Activated CD4-positive, alpha-beta T cell treated with anti-CD3 and anti-CD28 coated beads, Interleukin-10, Interleukin-2, amounts not matched to agents 100 ng/mL and 50 ng/mL, durations not matched to agents 16 hours and 8 hours (primary cell): ENCODE measurements at regions not wholly inside any gene's neighbourhood (a gene's known extent, or its start where the extent isn't known, plus 50 kb on each side); places are given as distances from the start of the nearest gene placed in this dataset.

ENCODE experiments used
- DNase-seq: peaks from one replicate; pipeline ENCODE4 v3.0.0-alpha.2; 2020

GRCh38 chr6:129967427-129967826 is 51.0 kb upstream of the L3MBTL3 start:
- DNase-seq: no peak

GRCh38 chr6:129966125-129966524 is 52.3 kb upstream of the L3MBTL3 start:
- DNase-seq: no peak

- DNase-seq: no peak
Measured at GRCh38 chr6:129965096-129965495, 53.3 kb upstream of the L3MBTL3 start.

- DNase-seq: no peak
Measured at GRCh38 chr6:129959358-129959930, 58.9 kb upstream of the L3MBTL3 start.

DNA sequence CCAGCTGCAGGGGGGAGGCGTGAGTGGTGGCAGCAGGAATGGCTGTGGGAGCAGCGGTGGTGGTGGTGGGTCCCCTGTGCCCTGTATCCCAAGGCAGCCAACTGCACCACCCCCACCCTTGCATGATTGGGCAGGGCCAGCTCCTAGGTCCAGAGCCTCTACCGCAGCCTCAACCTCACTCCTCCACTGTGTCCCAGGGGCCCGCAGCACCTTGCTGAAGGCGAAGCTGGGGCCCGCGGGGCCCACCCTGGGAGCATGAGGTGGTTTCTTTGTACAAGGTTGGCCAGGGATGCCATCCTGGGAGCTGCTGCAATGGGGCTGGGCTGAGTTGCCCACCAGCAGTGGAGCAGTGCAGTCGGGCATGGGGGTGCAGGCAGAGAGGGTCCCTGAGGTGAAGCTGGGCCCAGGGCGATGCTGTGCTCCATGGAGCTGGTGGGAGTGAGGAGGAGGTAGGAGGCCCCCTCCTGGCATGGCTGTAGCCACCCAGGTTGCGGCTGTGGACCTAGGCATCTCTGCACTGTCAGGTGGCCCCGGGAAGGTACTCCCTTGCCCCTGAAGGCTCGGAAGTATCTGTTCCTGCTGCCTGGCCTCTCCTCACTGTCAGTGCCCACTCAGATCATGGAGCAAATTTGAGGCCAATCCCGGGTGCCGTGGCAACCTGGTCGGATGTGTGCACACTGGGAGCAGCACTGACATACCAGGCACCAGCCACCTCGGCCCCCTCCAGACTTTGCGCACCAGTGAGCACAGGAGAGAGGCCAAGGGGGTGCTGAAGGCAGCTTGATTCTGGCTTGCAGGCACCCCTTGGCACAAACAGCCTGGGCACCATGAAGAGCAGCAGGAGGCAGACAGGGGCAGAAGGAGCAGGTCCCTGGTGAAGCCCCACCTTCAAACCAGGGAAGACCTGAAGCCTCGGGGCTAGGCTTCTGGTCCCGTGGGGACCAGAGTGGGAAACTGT is 60.2 kb upstream of the L3MBTL3 start:
- DNase-seq: no peak

DNA sequence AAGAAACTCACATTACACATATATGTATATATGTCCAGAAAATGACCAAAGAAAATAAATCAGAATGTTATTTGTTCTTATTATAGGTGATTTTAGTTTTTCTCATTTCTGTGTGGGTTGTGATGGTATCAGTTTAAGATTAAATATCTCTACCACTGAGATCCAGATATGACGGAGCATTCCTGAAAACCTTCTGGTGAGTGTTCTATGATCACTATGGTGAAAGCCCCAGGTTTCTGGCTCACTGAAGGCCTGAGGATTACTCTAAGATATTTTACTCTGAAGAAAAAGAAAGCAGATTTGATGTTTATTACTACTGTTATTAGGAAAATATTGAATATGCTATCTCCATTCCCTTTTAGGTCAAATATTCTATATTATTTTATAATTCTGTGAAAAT is 62.8 kb upstream of the L3MBTL3 start:
- peak; percentile 8 for DNase-seq

- no peak for DNase-seq
Measured at GRCh38 chr6:129954749-129955431, 63.5 kb upstream of the L3MBTL3 start.

GRCh38 chr6:129947797-129948196 is 70.6 kb upstream of the L3MBTL3 start:
- no peak for DNase-seq

DNA sequence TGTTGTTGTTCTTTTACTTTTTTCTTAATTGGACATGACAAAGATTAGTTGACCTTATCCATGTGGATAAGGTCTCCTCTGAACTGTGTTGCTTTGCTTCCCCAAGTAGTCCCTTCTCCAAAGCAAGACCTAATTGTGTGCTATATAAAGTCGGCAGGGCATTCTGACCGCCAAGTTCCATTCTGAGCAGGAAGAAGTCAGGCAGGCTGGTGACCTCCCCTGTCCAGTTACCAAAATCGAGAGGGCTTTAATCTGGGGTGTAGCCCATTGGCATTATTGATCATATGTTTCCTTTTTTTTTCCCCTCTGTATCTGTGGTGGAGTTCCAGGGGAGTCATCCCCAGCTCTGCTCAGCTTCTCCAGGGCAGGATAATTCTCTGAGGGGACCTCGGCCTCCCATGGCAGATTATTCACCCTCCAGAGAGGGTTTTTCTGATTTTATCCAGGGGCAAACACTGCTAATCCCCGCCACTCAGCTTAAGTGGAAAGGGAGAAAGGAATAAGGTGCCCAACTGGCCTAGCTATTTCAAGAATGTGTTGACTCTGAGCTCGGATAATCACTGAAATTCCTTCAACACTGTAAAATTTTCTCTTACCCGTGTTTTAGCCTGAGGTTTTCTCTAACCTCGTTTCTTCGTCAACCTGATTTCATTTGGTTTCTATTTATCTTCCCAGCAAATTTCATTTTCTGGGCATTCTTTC is 71.8 kb upstream of the L3MBTL3 start:
- DNase-seq: no peak

GRCh38 chr6:129943637-129944271 is 74.6 kb upstream of the L3MBTL3 start:
- no peak for DNase-seq

DNA sequence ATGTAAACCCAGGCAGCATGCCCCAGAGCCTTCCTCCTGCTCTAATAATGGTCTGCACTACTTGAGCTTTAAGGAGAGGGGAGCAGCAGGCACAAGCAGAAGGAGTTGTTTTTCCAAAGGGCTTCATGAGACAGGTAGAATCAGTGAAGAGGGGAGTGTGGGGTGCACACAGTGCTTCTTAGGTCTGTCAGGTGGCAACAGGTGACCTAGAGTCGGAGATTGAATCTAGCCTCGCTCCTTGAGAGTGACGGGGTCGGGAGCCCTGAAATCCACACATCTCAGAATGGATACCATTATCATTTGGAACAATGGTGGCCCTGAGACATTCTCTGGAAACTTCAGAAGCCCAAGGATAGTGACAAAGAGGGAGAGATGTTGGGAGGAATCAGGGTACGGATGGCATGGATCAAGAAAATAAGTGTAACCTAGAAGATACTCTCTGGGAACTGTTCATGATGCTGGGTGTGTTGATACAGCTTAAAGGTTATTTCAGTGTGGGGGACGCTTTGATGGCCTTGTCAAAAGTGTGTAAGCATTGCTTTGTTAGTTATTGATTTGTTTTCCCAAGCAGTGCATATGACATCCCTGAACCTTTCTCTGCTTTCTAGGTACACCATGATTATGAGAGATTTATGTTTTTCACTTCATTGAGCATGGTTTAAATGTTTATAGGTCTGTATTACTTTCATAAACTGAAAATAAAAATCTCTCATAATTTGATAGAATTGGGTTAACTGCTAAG is 77.8 kb upstream of the L3MBTL3 start:
- DNase-seq: no peak

- no peak for DNase-seq
Measured at GRCh38 chr6:129938249-129939020, 77.3 kb upstream of the TMEM244 start.

DNA sequence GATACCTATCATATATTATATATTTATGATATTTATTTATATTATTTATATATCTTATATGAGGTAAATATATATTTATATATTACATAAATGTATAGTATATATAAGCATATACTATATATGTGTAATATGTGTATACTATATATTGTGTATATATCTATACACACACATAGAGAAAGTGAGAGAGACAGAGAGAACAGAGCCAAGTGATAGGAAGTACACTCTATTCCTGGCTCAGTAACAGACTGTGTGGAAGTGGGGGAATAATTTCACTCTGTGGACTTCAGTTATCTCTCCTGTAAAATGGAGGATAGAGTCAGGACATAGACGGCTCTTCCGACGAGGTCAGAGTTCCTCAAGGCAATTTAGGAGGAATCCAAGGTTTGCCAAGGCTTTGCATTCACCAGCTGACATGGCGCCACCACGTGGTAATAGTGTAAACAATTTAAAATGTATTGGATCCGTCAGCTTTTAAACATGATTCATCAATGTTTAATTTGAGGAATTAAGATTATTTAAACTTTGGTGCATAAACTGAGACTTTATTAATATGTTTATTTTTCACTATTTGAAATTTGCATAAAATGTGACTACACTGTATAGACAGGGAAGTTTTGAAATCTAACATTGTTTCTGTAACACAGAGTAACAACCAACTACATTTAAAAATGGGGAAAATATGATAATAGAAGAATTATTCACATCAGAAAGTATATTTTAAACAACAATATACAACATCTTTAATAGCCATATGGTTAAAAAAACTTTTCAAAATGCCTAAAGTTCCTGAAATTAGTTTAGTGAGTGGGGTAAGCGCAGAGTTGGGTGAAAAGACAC is 75.4 kb upstream of the TMEM244 start:
- DNase-seq: peak; percentile 57

- no peak for DNase-seq
Measured at GRCh38 chr6:129932321-129932720, 71.2 kb upstream of the TMEM244 start.

GRCh38 chr6:129929433-129929832 is 68.3 kb upstream of the TMEM244 start:
- no peak for DNase-seq

DNA sequence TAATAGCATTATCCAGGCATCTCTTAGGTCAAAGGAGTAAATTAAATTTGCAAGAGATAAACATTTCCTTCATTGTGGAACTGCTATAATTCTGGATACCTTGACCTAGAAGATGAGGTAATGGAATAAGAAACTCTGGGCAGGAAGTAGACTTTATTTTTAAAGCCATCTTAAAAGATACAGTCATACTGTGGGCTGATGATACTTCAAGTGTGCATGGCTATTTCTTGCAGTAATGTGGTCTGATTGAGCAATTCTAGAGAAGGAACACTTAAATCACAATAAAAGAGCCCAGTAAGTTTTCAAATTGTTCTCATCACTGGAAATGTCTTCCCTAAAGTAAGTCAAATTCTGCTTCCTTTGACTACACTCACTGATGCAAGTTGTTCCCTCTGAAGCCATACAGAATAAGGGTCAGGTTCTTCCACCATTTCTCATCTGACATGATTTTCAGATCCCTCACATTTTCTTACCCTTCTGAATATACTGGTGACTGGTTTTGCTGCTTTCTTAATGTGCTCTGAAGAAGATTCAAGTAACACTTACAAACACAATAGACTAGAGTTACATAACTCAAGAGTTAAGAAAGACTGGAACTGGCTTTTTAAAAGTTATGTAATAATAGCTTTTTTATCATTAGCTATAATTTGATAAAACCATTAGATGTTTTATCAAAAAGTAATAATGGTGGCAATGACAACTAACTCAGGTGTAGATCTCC is 62.6 kb upstream of the TMEM244 start:
- DNase-seq: no peak

DNA sequence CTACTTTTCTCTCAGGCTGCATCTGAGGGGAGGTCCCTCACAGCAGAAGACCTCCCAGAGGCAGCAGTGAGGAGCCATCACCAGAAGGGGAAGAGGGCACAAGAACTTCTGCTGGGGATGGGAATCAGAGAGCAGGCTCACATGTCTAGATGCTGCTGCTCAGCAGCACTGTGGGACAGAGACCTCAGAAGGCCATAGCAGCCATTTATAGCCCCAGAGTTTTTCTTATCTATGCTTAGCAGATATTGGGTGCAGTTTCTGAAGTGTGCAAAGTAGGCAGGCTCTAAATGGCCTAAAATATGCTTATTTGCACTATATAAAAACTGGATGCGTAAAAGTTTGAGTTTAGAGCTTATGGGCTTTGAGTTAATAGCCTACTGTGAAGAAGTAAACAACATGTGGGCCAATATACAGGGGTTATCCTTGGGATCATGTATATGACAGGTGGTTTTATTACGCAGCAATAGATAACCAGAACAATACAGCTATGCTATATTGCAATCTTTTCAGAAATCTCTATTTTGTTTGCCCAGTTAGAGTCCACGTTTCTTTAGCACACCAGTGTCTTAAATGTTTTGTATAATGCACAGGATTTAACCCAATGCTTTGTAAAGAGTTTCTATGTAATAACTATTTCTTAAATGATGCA is 60.2 kb upstream of the TMEM244 start:
- DNase-seq: no peak

GRCh38 chr6:129920103-129920798 is 59.1 kb upstream of the TMEM244 start:
- DNase-seq: no peak
